ENCODE measurements at regions not wholly inside any gene's neighbourhood (a gene's known extent, or its start where the extent isn't known, plus 50 kb on each side); places are given as distances from the start of the nearest gene placed in this dataset.

- no peak for TF ChIP-seq CHD7 (IDR thresholded peaks at IDR 0.05; ENCODE audit: insufficient replicate concordance, low read length)
- TF ChIP-seq JUND (IDR thresholded peaks at IDR 0.05; ENCODE audit: low read length): no peak
Measured at GRCh38 chr18:67670024-67670543, 153.6 kb upstream of the DSEL start (continued).
